Gastrocnemius medialis (tissue), 4 donors: ENCODE measurements at regions not wholly inside any gene's neighbourhood (a gene's known extent, or its start where the extent isn't known, plus 50 kb on each side); places are given as distances from the start of the nearest gene placed in this dataset.

Source experiments
- ATAC-seq, 2 donors: fragments of 150-250 bp; one replicate each; pipeline ENCODE4 v1.9.1; 2016
- DNase-seq, 2 donors: peaks; one replicate each; pipeline ENCODE4 v3.0.0-alpha.2; 2019
- H3K27ac ChIP-seq, 4 donors: fragments of 200-600 bp; sonication (generic); 1 replicate in 1 of 4; 2 replicates in 3 of 4; pipeline ENCODE4 v1.5.1; 2016 to 2018; ENCODE audit warnings: mild to moderate bottlenecking in 2 of 4, moderate library complexity in 1 of 4
- H3K27me3 ChIP-seq, 3 donors: fragments of 200-600 bp; sonication (generic) in 2 of 3; 1 replicate in 1 of 3; 2 replicates in 2 of 3; pipeline versions ENCODE4 v1.5.1 to v1.6.0; 2016 to 2019; ENCODE audit warnings: mild to moderate bottlenecking in 1 of 3, moderate library complexity in 1 of 3
- H3K36me3 ChIP-seq, 2 donors: fragments of 200-600 bp; sonication (generic) in 1 of 2; one replicate each; pipeline ENCODE4 v1.5.1; 2017 to 2018
- H3K4me1 ChIP-seq, 2 donors: fragments of 200-600 bp; sonication (generic) in 1 of 2; one replicate each; pipeline ENCODE4 v1.5.1; 2016 to 2017; ENCODE audit warnings: mild to moderate bottlenecking in 2 of 2
- H3K4me3 ChIP-seq, 4 donors: fragments of 200-600 bp; sonication (generic) in 3 of 4; 1 replicate in 1 of 4; 2 replicates in 3 of 4; pipeline ENCODE4 v1.5.1; 2016 to 2019; ENCODE audit warnings: mild to moderate bottlenecking in 2 of 4
- H3K9me3 ChIP-seq, 3 donors: fragments of 200-600 bp; sonication (generic) in 2 of 3; 1 replicate in 1 of 3; 2 replicates in 2 of 3; pipeline ENCODE4 v1.5.1; 2016 to 2019
- POLR2A ChIP-seq, 2 donors: fragments of 450-650 bp; IDR thresholded peaks; one replicate each; pipeline ENCODE4 v1.6.1; 2017; ENCODE audit warnings: antibody characterized with exemption in 2 of 2, mild to moderate bottlenecking in 2 of 2, moderate library complexity in 2 of 2
- in situ Hi-C, 4 donors: fragments of 200-750 bp; cut with MboI; loops; one replicate each; pipeline versions ENCODE4 v1.15.0 to v1.8.0; 2017; ENCODE audit warnings: low sequenced_read_pairs in 4 of 4
- intact Hi-C: fragments of 100-400 bp; cut with DNase I; formaldehyde crosslinking; loops from one replicate; pipeline ENCODE4 v1.15.1; 2023; ENCODE audit warnings: low total_unique reads
- TF ChIP-seq, protein P1 (sequence below), 5 experiments: fragments of 450-650 bp in 3 of 5; fragments of 200-600 bp in 2 of 5; sonication (generic) in 2 of 5; IDR thresholded peaks in 4 of 5; conservative IDR thresholded peaks in 1 of 5; 1 replicate in 4 of 5; 2 replicates in 1 of 5; pipeline ENCODE4 v1.5.1; 2016 to 2019; ENCODE audit warnings: antibody characterized with exemption in 5 of 5, mild to moderate bottlenecking in 3 of 5, moderate library complexity in 3 of 5

DNA sequence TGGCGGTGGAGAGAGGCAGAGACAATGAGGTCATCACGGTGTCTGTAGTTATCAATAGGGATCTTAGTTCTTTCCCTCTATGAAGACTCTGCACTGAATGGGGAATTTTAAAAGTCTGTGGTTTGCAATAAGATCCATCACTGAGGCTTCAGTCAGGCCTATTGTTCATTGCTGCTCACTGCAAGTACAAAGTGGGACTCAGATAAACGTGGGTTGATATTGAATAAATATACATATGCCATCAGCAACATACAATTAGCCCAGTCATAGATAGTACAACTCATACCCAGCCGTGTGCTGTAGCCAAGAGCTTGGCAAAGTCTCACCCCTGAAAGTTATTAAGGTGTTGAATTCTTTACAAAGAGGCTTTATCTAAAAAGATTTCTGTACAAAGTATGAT, 88.4 kb downstream of the ENC1 start:
- H3K27ac ChIP-seq = no peak overlapping the region
- ATAC-seq = no peak
- in situ Hi-C loops = no loop called here

DNA sequence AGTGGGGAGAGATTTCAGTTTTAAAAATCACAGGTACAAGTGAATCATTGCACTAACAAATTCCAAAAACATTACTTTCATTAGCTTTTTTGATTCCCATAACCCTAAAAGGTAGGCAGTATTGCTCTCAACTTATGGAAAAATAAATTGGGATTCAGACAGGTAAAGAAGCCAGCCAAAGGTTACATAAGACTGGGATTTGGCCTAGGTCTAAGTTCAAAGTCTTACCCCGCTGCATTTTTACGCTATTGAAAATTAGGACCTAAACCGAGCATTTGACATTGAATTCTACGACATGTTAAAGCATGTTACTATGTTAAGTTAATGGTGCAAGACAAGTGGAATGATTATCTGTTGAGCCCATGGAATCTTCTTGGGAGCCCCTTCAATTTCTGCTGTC, 89.6 kb downstream of the ENC1 start:
- TF ChIP-seq, protein P1, sequence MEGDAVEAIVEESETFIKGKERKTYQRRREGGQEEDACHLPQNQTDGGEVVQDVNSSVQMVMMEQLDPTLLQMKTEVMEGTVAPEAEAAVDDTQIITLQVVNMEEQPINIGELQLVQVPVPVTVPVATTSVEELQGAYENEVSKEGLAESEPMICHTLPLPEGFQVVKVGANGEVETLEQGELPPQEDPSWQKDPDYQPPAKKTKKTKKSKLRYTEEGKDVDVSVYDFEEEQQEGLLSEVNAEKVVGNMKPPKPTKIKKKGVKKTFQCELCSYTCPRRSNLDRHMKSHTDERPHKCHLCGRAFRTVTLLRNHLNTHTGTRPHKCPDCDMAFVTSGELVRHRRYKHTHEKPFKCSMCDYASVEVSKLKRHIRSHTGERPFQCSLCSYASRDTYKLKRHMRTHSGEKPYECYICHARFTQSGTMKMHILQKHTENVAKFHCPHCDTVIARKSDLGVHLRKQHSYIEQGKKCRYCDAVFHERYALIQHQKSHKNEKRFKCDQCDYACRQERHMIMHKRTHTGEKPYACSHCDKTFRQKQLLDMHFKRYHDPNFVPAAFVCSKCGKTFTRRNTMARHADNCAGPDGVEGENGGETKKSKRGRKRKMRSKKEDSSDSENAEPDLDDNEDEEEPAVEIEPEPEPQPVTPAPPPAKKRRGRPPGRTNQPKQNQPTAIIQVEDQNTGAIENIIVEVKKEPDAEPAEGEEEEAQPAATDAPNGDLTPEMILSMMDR (IDR thresholded peaks at IDR 0.05 in 4 of 5, conservative IDR thresholded peaks at IDR 0.05 in 1 of 5) = no peak
- no peak for TF ChIP-seq POLR2A (IDR thresholded peaks at IDR 0.05)
- Histone ChIP-seq H3K4me1 (no peaks in the 10 kb centered on the region), H3K4me3 (no peak overlapping the region), H3K27me3 (no peaks in the 10 kb centered on the region), H3K27ac (no peak overlapping the region), H3K36me3 (no peaks in the 10 kb centered on the region), H3K9me3 (no peaks in the 10 kb centered on the region)
- no peak for DNase-seq
- no peak for ATAC-seq
- in situ Hi-C loops = no loop called here
- intact Hi-C loops = no loop called here

More for the DNA sequence above, 88.4 kb downstream of the ENC1 start:
- Histone ChIP-seq H3K4me3 (no peak overlapping the region), H3K36me3 (no peaks in the 10 kb centered on the region), H3K4me1 (no peaks in the 10 kb centered on the region), H3K9me3 (no peaks in the 10 kb centered on the region), H3K27me3 (no peaks in the 10 kb centered on the region)
- intact Hi-C loops = no loop called here
- TF ChIP-seq POLR2A (IDR thresholded peaks at IDR 0.05) = no peak
- TF ChIP-seq, protein P1 (IDR thresholded peaks at IDR 0.05 in 4 of 5, conservative IDR thresholded peaks at IDR 0.05 in 1 of 5) = no peak
- no peak for DNase-seq

DNA sequence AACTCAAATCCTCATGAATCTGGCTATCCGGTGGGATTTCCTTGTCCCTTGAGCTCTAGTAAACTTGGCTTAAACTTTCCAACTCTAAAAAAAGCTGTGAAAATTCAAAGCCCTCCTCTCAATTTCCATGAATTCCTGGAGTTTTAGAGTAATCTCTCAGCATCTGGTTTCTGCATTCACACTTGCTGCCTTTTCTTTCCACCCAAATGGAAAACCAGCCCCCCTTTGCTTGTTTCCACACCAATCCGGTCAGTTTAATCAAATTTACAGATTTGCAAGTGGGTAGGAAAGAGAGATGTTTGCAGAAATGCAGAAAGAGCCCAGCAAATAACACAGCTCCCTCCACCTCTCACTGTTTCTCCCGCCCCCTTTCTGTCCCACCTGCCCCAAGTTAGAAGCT, 91.1 kb downstream of the ENC1 start:
- TF ChIP-seq, protein P1 (IDR thresholded peaks at IDR 0.05 in 4 of 5, conservative IDR thresholded peaks at IDR 0.05 in 1 of 5) = no peak
- no peak for TF ChIP-seq POLR2A (IDR thresholded peaks at IDR 0.05)
- Histone ChIP-seq H3K4me1 (no peaks in the 10 kb centered on the region), H3K27ac (no peak overlapping the region), H3K9me3 (no peaks in the 10 kb centered on the region), H3K4me3 (no peak overlapping the region), H3K36me3 (no peaks in the 10 kb centered on the region), H3K27me3 (no peaks in the 10 kb centered on the region)
- DNase-seq (no peak), ATAC-seq (no peak)
- intact Hi-C loops (no loop called here), in situ Hi-C loops (no loop called here)

DNA sequence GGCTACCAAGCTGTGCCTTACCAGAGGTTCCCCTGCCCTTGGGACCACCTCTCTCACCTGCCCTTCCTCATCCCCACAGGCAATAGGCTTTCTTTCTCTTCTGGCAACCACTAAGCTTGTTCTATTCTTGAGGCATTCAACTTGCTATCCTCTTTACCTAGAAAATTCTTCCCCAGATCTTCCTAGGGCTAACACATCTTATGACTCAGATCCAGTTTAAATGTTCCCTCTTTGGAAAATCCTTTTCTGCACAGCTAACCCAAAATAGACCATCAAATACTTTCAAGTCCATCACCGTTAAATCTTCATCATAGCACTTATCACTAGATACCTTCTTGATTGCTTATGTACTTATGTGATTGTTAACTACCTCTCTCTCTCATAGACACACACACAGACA, 93.7 kb downstream of the ENC1 start:
- H3K27me3 ChIP-seq = no peaks in the 10 kb centered on the region
- no peak for DNase-seq
- H3K4me1 ChIP-seq = peaks cover 0 to 4% of the 10 kb centered on the region in 2 donors
- in situ Hi-C loops = no loop called here
- no peak for ATAC-seq
- H3K9me3 ChIP-seq = no peaks in the 10 kb centered on the region
- TF ChIP-seq POLR2A (IDR thresholded peaks at IDR 0.05) = no peak
- TF ChIP-seq, protein P1 (IDR thresholded peaks at IDR 0.05 in 4 of 5, conservative IDR thresholded peaks at IDR 0.05 in 1 of 5) = no peak
- no peaks in the 10 kb centered on the region for H3K36me3 ChIP-seq
- no peak overlapping the region for H3K4me3 ChIP-seq
- intact Hi-C loops = no loop called here
- no peak overlapping the region for H3K27ac ChIP-seq

DNA sequence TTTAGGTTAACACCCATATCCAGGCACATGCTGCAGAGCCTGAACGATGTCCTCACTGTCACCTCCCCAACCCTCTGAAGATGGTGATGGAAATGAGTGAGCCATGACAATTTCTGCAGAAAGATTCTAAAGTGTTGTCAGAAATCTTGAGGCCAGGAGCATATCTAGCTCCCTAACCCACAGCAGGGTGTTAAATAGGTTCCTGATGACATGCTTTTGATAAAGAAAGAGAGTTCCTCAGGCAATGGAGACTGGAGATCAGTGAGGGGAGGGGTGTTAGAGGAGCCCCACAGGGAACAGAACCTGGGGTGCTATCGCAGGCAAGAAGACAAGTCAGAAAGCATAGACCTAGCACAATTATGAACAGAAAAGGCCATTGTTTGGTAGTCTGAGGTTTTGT, 95.7 kb downstream of the ENC1 start:
- no peaks in the 10 kb centered on the region for H3K36me3 ChIP-seq
- no peak for ATAC-seq
- no peak for DNase-seq
- no peaks in the 10 kb centered on the region for H3K27me3 ChIP-seq
- peaks cover 0 to 4% of the 10 kb centered on the region in 2 donors for H3K4me1 ChIP-seq
- intact Hi-C loops = no loop called here
- H3K4me3 ChIP-seq = no peak overlapping the region
- in situ Hi-C loops = no loop called here
- no peaks in the 10 kb centered on the region for H3K9me3 ChIP-seq
- TF ChIP-seq, protein P1 (IDR thresholded peaks at IDR 0.05 in 4 of 5, conservative IDR thresholded peaks at IDR 0.05 in 1 of 5) = no peak
- no peak for TF ChIP-seq POLR2A (IDR thresholded peaks at IDR 0.05)
- H3K27ac ChIP-seq = no peak overlapping the region
